HG03378 (cell line): ENCODE measurements at regions not wholly inside any gene's neighbourhood (a gene's known extent, or its start where the extent isn't known, plus 50 kb on each side); places are given as distances from the start of the nearest gene placed in this dataset.

ENCODE experiments used
- ATAC-seq: cut with Tn5 transposase; IDR thresholded peaks from one replicate; pipeline ENCODE4 v1.9.1; 2021; ENCODE audit warnings: mild to moderate bottlenecking, moderate library complexity; ENCODE audit not compliant: unreplicated experiment

DNA sequence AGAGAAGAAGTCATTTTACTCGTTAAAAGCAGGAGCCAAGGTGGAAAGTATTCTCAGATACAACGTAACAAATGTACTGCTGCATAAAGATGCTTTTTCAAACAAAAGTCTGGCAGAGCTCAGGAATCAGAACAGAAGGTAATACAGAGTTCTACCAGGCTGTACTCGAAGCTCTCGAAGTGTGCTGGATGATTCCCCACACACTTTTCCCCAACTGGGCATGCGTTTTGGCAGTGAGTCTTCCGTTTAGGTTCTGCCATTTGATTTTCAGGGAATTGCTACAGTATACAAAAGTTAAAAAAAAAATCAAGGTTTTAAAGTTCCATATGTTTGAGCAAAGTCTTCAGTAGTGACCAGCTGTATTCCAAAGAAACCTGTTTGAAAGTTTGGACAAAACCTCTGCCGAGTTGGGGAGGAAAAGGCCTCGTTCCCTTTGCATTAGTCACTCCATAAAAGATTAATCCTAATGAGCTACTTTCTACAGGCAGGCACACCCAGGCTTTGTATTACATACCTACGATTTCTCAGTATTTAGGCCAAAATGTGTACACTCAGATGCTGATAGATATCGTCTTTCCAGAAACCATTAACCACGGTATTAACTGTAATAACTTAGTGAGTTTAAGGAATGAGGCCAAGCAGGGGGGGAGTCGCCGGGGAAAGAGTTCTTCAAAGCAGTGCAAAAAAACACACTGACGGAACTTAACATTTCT, 477.1 kb downstream of the LMO4 start:
- ATAC-seq = no peak

DNA sequence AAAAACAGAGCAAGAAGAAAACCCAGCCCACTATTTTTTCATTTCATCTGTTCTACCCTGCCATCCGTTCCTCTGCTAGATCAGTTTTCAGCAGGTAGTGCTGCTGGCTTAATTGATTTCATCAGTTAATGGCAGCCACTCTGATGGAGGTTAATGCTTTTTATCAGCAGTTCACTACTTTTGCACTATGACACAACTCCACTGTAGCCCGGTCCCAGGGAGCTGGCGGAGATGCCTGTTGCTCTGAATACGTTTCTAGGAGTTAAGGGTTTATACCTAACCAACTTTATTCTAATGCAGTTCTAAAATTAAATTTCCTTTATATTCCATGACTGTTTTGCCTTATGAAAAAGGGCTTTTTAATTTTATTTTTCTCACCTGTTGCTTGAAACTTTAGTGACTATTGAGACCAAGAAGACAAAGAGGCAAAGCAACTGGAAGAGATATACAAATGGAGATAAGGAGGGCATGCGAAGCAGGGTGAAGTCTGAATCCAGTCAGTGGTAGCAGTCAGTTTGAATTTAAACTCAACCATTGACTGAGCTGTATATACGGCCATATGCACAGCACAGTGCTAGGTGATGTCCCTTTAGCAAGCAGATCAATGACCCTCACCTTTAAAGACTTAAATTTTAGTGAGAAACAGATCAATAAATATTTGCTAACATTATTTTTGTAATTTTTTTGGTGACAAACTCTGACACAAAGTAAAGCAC, 477.9 kb downstream of the LMO4 start:
- ATAC-seq = no peak

DNA sequence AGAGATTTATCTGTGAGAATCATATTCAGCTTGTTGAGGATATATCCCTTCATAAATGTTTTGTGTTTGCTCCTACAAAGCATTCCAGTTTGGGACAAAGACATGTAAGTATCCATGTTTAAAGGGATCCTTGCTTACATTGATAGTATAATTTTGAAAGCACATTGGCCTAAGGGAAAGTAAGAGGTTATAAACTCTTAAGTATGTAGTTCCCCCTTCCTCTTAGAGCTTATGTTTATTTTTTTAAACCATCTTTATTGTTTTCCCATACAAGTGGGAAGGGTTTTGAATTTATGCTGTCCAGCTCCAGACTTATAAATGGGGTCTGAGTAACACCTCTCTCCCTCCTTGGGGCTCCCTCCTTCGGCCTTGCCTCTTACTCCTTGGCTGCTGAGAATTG, 481.5 kb downstream of the LMO4 start:
- no peak for ATAC-seq

DNA sequence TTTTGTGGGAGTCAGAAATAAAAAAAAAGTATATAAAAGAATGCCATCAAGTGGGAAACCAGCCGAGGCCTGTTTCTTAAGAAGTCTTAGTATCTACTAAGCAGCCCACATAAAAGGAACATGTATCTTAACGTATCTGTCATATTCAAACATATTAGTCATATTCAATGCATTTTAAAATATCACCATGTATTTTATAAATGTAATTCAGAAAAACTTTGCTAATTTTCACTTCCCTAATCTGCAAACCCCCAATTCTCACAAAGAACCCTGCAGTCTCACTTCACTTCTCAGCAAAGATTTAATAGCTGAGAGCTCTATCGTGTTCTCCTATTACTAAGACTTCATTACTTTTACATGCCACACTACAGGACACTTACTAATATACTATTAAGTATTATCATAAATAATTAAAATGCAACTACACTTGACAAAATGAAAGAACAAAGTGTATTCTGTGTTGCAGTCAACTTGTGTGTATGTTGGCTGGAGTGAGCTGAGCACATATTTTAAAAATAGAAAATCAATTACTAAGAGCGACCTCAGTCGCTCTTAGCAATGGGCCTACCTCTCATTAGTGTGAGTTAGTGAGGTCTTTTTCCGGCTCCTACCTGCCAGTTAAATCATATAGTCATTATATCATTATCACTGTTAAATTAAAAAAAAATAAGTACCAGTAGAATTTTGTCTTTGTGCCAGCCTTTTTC, 484.3 kb downstream of the LMO4 start:
- peak; percentile 86 for ATAC-seq

DNA sequence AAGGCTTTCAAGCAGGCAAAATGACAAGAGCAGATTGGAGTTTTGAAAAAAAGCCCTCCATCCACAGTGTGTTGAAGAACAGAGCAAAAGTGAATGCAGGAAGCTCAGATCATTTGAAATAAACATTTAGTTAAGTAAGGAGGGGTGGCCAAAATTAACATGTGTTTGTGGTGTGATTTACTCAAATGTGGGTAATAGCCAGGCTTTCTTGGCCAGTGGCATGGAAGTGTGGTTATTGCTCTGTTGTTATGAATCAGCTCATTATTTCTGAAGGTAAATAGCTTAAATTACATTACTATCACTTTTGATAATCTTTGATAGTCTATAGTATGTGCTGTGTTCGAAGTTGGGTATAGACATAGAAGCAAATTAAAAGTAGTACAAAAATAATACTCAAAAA, 485.9 kb downstream of the LMO4 start:
- ATAC-seq = no peak

DNA sequence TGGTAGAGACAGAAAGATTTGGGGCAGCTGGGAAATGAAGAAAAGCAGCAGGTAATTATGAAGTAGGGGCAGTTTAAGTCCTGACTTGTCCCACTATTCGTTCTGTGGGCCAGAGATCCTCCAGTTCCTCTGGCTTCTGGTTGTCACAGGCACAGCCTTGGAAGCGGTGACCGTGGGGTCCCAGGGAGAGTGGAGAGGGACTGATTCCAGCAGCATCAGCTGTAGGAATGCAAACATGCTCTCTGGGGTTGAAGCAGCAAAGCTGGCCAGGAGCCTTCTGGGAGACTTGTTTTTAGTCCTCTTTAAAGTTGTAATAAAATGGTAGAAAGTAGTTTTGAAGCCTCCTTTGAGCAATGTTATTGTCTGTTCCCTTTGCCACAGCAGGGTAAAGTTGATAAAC, 488.0 kb downstream of the LMO4 start:
- no peak for ATAC-seq

DNA sequence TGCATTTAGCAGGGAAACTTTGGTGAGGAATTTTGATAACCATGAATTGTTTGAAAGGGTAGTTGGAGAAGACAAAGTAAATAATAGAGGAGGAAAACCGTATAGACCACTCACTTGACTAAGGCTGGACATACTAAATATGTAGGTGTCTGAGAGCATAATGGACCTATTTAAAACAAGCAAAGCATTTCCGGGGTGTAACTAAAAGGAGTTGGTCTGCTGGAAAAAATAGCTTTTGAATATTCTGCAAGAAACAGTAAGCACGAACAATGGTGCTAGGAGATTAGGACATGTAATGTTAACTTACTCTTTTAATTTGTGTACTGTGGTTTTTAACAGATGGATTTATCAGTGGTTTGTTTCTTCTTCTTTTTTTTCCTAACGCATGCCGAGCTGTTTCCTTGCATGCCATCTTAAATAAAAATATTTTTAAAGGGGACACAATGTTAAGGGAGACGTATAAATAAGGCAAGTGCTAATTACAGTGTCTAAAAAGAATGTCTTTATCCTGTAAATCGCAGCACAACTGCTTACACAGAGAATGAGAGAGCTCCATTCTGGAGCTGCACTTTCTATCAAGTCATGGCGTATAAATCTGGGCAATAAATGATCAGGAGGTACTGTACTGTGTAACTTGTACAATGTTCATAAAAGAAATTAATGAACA, 492.1 kb downstream of the LMO4 start:
- no peak for ATAC-seq

DNA sequence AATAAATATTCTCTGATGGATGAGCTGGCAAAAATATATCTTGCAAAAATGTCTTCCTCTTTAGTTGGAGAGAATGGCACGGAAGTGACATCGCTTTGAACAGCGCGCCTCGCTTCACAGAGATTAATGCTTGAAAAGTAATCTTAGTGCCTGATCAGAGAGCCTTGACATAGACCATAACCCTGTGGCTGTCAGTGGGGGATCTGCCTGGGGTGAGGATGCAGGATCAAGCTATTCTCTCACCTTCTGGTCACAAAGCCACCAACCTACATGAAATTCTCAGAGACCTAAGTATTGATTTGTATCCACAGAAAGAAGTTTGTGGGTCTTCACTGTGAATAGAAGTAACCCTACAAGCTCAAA, 492.6 kb downstream of the LMO4 start:
- no peak for ATAC-seq

DNA sequence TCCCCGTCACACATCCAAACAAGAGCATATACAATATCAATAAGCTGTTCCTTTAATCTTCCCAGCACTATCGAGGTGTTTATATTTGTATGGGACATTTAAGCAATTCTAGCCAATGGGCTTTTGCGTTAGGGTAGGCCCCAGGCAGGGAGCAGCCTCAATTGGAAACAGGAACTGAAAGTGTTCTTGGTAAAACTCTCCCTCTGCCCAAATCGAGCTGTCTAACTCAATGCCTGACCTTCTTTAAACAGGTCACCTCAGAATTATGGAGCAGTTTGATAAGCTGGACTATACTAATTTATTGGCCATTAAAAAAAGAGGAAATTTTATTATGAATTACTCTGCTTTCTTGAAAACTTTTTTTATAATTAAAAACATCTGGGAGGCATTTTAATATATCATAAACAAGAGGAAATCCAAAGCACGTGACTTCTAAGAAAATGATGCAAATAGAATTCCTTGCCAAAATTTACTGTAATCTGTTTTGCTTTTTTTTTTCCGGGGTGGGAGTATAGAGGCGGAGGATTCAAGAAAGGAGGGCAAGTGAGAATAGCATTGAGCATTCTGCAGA, 498.1 kb downstream of the LMO4 start:
- peak; percentile 95 for ATAC-seq

DNA sequence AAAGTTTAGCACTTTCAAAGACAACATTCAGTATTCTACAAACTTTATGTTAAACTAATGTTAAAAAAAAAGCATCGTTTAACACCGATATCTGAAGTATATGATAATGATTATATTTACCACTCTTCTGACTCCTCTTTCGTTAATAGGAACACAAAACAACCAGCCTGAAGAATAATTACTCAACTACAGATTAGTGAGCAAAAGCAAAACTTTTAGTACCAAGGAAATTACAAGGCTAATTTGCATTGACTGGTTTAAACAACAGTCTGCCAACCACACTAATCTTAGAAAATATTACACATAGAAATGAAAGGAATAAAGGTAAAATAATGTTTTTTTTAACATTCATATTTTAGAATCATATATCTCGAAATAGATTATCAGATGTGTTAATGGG, 500.7 kb downstream of the LMO4 start:
- peak; percentile 61 for ATAC-seq

DNA sequence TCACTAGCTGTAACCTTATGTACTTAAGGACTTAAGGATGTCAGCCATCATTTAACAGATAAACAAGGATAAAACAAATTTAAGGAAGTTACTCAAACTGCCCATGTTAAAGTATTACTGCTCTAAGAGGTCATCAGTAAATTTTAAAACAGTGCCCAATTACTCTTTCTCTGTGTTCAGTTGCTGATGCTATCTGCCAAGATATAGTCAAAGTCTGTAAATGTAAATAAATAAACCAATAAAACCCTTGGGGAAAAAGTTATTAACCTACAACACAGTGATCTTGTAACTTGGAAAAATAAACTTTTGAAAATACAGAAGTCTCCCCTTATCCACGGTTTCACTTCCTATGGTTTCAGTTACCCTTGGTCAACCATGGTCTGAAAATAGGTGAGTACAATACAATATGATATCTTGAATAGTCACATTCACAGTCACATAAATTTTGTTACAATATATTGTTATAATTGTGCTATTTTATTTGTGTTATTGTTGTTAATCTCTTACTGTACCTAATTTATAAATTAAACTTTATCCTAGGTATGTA, 501.8 kb downstream of the LMO4 start:
- no peak for ATAC-seq

DNA sequence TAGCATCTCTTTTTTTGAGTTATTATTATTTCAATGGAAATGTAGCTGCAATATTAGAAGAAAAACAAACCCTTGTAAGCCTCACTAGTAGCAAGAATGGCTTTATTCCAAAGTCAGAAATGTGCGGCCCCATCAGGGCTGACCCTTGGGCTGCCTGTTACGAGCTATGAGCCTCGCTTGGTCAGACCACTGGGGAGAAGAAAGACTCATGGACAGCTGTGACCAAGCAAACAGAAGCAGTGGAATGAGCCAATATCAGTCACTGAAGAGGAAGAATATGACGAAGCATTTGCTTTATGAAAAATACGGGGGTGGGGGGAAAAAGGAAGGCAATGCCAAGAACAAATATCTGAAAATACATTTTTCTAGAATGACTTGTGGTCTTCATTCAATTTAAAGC, 504.5 kb downstream of the LMO4 start:
- ATAC-seq = no peak

DNA sequence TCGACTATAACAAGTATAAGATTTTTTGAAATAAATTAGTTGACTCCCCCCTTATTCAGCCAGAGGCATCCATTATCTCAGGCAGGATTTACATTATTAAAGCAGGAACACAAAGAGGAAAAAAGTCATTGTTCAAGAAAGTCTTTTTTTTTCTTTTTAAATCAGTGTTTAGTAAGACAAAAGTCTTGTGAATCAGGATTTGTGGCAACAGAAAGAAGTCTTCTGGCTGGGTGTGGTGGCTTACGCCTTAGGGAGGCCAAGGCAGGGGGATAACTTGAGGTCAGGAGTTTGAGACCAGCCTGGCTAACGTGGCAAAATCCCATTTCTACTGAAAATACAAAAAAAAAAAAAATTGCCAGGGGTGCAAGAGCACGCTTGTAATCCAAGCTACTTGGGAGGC, 505.5 kb downstream of the LMO4 start:
- ATAC-seq = no peak

DNA sequence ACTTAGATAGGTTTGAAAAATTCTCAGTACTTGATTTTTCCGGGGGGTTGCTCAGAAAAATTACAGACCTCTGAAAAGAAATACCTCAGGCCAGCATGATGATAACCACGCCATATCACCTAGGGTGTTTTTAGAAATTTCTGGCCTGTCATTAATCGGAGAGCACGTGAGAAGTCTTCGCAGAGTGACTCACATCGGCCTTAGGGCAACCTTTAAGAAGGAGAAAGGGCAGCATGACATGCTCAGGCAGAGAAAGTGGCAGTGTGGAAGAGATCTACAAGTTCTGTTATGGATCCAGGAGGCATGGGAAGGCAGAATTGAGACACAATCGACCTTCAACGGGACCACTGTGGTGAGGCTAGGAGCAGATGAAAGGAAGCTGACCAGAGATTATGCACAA, 506.3 kb downstream of the LMO4 start:
- no peak for ATAC-seq

DNA sequence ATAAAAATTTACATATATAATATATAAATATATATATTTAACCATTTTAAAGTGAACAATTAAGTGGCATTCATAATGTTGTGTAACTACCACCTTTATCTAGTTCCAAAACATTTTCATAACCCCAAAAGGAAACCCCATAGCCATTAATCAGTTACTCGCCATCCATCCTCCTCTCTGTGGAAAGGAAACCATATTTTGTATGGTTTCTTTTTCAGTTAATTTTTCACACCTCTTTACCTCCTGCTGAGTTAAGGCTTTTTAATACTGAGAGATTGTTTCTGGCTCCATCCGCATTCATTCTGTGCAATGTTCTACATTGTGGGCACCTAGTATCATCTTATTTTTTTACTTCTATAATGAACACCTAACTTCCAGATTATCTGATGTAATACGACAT, 512.1 kb downstream of the LMO4 start:
- ATAC-seq = peak; percentile 97

DNA sequence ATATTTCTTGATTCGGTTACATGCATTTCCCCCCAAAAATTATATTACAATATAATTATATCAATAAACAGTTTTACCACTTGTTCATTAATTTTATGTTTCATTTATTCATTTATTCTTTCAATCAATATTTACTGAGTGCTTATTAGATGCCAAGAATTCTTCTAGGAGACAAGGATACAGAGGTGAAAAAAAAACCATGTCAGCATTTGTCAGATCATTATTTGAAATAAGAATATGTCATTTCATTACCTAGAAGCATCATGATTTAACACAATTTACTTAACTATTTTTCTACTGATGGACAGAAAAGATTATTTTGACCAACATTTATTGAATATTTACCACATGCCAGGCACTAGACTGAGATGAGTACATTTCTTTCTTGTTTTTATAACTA, 512.7 kb downstream of the LMO4 start:
- no peak for ATAC-seq

DNA sequence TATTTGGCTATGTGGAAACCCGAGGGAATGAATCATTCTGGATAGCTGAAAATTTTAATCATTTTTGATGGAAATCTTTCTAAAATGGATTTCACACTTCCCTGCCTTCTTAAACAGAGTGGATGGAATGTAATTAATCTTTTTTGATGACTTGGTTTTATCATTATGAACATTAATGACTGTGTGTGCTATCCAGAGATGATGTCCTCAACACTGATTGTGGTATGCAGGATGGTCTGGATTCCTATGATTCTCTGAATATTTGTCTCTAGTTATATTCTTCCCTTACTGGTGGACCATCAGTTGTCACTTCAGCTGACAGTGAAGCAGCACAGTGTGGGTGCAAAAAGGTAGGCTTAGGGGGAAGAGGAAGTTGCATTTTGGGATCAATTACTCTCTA, 513.5 kb downstream of the LMO4 start:
- ATAC-seq = no peak

DNA sequence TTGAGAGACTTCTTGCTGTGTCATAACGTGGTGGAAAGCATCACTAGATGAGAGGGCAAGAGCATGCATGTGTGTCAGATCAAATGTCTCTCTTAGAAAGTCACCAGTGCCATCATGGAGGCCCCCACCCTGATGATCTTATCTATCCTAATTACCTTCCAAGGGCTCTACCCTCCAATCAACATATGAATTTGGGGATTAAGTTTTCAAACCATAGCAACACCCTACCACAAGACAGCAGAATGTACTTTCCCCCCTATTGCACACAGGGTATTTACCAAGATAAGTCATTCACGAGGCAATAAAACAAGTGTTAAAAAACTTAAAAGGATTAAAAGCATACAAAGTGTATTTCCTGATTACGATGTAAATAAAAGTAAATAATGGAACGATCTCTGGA, 515.6 kb downstream of the LMO4 start:
- ATAC-seq = no peak

DNA sequence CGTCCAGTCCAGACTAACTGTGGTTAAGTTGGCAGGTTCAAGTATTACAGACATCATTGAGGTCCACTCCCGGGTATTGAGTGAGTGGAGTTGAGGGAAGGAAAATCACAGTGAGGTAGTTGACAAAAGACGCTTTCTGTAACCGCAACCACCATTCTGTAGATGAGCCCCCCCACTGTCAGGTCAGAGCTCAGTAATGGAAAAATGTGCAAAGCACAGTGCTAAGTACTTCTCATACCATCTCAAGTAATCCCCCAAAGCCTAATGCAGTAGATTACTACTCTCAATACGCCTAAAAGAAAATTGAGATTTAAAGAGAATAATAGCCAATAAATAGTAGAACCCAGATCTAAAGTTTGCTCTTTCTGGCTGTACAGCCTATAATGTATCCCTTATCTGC, 522.8 kb downstream of the LMO4 start:
- no peak for ATAC-seq

DNA sequence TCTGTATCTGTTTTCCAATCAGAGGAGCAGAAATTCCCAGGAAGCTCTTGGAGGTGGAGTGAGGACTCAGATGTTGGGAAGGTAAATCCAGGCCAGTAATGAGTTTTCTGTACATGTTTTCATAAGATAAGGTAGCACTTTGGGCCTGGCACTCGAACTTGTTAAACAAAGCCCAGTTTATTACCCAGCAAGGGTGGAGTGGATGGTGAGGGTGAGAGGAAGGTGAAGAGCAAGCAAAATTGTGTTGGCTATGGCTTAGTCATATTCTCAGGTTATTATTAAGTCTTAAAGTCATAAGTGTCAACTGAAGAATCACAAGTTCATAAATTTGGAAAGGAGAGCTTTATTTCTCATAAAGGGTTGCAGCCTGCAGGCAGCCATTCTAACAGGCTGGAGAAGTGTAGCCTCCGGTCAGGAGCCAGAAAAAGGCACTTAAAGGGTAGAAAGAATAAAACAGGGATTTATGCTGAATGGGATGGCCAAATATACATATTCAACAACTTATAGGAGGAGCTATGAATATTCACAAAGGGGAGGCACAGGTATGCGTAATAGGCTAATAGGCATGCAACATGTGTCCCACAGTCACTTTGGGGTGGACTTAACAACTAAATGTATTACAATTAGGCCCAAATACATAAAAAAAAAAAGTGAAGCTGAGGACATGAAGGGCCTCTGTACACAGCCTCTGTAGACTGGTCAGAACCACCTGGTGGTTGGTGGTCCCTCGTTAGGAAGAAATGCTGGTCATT, 523.9 kb downstream of the LMO4 start:
- ATAC-seq = no peak
